Hematopoietic multipotent progenitor cell treated with erythropoietin and hydrocortisone succinate and interleukin-3 and kit ligand, for 15 days (in vitro differentiated cells): ENCODE measurements at regions not wholly inside any gene's neighbourhood (a gene's known extent, or its start where the extent isn't known, plus 50 kb on each side); places are given as distances from the start of the nearest gene placed in this dataset.
"Not testable (repeated sequence)": the region's sequence is repeated elsewhere in the genome, so short reads cannot be mapped to it uniquely, and the experiment has no call there.

Experiments
- DNase-seq: peaks from one replicate; pipeline ENCODE4 v3.0.0-alpha.2; 2015; ENCODE audit warnings: low spot score

DNA sequence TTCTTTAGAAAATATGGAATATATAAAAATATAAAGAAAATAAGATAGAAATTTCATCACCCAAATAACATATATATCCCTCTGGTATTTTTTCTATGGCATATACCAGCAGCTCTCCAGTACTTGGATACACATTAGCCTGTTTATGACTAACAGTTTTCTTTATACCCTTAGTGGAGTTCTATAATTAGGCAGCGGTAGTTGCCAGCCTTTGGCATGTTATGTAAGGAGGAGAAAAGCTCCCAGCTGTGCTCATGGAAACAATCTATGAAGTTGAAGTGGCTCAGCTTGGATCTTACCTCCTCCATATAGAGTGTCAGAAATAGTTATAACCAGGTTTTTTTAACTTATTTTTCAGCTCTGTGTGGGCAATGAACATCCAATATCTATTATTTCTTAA, 1636.8 kb downstream of the AMY1C start:
- DNase-seq = no peak

DNA sequence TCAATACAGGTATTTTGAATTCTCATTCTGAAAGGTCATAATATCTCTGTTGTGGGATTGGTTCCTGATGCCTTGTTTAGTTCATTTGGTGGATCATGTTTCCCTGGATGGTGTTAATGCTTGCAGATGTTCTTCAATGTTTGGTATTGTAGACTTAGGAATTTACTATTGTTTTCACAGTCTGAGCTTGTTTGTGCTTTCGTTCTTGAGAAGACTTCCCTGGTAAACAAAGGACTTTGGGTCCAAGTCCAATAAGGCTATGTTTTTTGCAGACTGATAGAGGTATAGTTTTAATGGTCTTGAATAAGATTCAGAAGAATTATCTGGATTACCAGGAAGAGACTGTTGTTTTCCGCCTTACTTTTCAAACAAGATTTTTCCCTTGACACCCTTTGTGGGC, 1646.3 kb downstream of the AMY1C start:
- no peak for DNase-seq

DNA sequence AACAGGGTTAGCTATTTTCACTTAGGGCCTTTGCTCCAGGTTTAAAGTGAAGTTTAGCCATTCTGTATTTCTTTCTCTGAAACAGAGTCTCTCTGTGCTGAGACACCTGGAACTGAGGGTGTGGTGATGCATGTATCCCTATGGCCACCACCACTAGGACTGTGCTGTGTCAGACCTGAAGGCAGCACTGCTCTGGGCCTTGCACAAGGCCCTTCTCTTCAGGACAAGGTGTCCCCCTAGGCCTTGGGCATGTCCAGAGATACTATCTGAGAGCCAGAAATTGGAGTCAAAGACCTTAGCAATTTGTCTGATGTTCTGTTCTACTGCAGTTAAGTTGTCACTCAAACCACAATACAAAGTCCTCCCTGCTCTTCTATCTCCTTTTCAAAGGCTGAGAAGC, 1649.2 kb downstream of the AMY1C start:
- no peak for DNase-seq

DNA sequence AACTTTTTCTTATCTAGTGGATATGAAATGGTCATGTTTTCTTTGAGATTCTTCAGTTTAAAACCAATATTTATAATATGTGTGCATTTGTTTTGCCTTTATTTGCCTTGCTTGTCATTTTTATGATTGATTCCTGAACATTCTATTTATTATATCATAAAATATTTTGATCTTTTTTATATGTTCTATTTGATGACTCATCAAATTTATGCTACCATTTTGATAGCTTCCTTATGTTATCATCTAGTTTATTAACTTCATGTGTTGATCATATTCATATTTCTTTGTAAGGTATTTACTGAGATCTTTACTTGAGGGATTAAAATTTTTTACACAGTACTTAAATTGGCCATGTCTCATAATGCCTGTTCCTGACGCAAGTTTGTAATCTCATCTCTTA, 1650.0 kb downstream of the AMY1C start:
- no peak for DNase-seq

DNA sequence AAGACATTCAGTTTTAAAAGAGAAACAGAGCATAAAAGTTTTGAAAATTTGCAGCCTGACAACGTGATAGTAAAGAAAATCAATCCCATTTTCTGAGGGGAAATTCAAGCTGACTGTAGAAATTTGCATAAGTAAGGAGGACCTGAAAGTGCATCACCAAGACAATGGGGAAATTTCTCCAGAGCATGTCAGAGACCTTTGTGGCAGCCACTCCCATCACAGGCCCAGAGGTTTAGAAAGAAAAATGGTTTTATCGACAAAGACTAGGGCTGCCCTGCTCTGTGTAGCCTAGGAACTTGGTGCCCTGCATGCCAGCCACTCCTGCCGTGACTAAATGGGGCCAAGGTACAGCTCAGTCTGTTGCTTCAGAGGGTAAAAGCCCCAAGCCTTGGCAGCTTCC, 1640.2 kb upstream of the PRMT6 start:
- no peak for DNase-seq

DNA sequence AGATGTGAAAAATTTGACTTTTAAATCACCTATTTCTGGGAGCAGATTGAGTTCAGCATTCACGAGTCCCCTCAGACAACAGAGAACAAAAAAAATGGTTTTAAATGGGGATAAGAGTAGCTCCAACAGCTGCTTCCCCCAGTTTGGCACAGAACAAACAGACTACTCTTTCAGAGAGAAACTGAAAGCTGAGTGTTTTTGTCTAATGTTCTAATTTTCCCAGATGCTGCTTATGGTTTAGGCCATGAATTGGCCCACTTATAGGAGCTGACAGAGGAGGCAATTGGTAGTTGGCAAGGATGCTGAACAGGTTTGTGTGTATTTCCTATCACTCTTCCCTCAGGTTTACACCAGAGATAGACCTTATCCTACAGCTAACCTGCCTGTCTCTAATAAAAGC, 1637.4 kb upstream of the PRMT6 start:
- DNase-seq = no peak

DNA sequence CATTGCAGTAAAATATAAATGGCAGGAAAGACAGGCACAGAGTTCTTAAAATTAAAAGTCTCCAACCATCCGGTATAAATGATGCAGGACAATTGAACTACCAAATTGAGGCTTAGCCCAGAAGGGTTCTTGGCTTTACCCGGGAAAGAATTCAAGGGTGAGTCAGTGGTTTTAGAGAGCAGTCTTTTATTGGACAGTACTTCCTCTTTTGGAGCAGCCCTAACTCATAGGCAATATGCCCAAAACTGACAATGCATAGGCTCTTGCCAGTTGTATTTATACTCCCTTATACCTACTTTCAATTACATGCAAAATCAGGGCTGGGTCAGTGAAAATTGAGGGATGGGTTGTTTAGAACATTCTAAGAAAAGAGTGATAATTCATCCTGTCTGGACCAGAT, 1628.9 kb upstream of the PRMT6 start:
- no peak for DNase-seq

DNA sequence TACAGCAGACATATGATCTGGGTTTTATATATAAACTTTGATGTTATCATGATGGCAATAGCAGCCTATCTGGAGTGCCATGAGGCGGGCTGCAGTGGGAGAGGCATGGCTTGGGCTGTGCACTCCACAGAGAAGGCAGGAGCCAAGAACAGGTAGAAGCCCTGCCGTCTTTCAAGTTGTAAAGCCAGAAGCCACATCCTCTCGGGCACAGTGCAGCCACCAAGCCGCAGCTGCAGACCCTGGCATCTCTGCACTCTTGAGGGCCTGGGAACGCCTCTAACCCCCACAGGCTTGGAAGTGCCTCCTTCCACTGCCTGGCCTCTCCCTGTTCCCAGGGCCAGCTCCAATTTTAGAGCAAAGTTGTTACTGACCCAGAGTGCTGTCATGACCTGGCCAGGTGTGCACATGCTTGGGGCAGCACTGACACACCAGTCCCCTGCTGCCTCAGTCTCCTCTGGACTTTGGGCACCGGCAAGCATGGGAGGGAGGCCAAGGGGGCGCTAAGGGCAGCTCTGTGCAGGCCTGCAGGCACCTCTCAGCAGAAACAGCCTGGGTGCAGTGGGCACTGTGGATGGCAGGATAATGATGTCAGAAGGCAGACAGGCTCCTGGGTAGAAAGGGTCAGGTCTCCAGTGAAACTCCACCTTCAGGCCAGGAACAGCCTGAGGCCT, 1619.8 kb upstream of the PRMT6 start:
- DNase-seq = no peak

DNA sequence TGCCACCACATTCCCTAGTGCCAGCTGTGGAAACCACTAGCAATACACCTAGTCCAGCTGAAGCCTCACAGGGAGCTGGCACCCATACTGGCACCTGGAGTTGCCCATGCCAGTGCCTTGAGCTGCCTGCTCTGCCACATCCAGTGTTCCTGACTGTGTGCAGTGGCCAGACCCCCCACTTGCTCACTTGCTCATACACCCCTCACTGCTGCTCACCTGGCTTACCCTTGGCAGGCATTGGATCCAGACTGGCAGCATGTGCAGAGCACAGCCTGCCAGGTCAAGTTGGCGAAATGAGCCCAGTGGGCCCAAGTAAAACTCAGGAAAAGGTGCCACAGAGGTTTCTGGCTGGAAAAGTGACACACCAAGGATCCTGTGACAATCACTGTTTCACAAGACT, 1618.6 kb upstream of the PRMT6 start:
- no peak for DNase-seq

DNA sequence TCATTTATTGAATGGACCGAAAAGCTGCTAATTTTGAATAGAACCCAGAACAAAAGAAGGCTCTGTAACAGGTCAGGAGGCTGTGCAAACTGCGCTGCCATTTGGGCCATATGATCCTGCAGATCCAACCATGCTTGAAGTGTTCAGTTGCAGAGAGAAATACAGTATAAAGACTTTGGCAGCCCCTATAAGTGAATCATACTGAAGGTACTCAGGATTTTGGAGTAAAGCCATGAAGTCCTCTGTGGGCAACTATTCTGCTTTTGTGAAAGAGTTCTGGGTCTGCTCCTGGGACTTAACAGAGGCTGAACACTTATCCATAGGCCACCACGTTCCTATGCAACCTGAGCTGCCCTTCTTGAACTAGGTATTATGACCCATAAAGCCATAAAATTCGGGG, 1613.6 kb upstream of the PRMT6 start:
- no peak for DNase-seq

DNA sequence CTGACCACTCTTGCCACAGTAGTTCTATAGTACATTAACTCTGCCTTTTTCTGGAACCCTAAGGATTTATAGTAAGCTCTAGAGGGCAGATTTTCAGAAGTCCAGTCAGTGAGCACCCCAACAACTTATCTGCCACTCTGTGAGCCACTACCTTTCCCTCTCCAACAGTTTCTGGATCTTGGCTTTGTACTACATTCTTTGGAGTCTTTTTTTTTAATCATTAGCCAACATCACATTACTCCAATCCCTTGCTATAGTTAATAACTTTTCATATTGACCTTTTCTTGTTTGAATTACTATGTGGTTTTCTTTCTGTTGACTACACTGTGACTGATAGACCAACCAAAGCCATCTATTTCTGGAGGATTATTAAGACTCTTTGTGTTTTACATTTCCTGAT, 1596.7 kb upstream of the PRMT6 start:
- no peak for DNase-seq

DNA sequence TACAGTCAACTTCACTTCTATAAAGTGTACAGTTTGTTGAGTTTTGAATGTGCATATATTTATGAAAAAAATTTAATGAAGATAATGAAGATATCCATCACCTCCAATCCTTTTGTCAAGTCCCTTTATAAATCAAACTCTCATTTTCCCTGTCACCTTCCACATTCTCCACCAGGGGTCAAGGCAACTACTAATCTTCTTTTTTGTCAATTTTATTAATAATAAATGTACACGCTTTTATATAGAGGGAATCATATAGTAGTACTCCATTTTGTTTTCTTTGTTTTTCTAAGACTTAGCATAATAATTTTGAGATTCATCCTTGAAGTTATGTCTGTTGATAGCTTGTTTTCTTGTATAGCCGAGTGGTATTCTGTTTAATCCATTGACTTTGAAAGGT, 1594.2 kb upstream of the PRMT6 start:
- DNase-seq = no peak

DNA sequence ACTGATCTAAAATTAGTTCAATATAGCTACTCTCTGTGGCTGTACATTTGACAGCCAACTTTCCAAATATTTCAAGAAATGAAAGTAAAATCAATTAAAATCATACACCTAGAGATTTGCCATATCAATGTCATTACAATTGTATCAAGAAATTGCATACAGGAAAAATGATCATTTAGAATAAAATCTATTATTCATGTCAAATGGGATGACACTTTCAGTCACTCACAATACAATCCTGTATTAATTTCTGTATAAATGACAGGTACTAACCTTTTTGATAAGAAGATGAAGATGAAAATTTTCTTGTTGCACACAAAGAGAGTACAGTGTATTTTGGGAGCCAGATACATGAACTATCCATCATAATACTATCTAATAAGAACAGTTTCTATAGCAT, 1588.9 kb upstream of the PRMT6 start:
- no peak for DNase-seq

DNA sequence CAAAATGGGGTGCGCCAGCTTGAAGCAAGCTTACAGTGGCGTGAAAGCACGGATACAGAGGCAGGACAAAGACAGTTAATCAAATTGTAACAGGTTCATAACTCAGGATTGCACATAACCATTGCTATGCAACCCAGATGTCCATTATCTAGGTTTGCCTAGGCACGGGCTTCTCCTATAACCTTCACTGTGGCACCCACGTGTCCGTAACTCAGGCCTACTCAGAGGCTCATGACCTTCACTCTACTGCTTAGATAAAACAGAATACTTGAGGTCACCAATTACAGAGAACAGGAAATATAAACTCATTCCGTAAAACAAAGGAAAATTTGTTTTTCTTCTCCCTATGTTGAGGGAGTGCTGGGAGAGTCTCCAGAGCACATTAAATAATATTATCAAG, 1585.9 kb upstream of the PRMT6 start:
- not testable (repeated sequence) for DNase-seq

DNA sequence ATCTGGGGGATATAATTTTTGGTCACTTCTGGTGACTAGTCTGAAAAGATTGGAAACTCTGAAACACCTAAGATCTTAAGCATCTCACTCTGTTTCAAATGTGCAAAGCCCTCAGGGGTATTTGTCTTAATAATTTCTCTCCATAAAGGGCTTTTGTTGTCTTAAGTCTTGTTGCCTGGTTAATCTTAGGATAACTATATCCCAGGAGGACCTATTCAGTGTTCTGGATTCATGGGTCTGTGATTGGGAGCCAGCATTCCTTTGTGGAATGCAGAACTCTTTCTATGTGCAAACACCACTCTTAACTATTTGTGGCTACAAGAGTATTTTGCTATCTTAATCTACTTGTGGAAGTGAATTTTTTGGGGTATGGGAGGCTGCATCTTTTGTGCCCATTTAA, 1573.0 kb upstream of the PRMT6 start:
- DNase-seq = no peak

DNA sequence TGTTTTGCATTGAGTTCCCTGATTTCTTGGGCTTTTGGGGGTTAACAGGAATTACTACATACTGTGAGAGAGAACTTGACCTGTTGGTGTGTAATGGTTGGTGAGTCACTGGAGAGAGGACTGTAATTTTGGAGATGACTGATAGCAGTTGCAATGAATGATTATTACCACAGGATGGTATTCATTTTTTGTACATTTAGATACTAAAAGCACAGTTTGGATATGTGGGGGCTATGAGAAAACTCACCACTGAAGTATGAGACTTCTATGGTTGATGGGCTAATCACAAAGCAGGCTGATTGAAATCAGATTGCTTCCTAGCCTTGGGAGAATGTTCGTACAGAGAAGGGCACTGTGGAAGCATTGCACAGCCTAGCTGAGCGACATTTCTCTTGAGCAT, 1571.3 kb upstream of the PRMT6 start:
- no peak for DNase-seq

DNA sequence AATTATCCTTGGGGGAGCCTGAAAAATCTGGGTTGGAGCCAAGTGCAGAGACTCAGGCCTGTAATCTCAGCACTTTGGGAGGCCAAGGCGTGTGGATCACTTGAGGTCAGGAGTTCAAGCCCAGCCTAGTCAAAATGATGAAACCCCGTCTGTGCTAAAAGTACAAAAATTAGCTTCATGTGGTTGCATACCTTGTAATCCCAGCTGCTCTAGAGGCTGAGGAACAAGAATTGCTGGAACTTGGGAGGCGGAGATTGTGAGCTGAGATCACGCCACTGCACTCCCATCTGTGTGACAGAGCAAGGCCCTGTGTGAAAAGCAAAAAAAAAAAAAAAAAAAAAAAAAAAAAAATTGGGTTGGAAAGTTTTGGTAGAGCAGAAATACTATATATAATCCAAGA, 1563.6 kb upstream of the PRMT6 start:
- no peak for DNase-seq

DNA sequence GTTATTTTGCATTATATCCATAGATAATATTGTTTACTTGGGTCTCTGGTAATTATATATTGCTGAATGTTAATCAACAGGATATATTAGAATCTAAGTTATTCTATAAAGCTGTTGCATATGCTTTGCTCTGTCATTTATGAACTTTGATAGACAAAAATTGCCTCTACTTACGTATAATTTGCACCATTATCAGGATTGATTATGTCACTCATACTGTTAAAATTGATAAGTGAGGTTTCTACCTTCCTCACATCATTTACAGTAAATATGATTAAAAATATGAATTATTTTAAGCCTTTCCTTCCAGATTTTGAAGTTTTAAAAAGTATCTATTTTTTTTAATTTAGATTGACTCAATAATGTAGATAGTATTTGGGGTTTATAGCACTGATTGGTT, 1540.4 kb upstream of the PRMT6 start:
- DNase-seq = no peak

DNA sequence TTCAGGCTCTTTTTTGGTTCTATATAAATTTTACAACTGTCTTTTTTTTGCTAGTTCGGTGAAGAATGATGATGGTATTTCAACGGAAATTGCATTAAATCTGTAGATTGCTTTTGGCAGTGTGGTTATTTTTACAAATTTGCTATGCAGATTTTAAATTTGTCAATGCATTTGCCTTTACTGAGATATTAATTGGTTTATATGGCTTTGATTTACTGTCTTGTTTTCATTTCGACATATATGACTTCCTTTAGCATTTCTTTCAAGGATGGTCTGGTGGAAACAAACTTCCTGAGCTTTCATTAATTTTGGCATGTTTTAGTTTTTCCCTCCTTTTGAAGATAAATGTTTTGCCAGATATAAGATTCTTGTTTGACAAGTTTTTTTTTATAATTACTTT, 1522.5 kb upstream of the PRMT6 start:
- DNase-seq = no peak

DNA sequence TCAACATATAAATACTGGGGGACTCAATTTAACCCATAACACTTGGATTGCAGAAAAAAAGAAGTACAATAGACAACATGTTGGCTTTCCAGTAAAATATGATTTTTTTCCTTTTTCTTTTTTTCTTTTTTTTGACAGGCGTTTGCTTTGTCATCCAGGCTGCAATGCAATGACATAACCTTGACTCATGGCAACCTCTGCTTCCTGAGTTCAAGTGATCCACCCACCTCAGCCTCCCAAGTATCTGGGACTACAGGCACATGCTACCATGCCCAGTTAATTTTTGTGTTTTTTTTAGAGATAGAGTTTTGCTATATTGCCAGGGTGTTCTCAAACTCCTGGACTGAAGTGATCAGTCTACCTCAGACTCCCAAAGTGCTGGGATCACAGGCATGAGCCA, 1512.0 kb upstream of the PRMT6 start:
- DNase-seq = no peak

DNA sequence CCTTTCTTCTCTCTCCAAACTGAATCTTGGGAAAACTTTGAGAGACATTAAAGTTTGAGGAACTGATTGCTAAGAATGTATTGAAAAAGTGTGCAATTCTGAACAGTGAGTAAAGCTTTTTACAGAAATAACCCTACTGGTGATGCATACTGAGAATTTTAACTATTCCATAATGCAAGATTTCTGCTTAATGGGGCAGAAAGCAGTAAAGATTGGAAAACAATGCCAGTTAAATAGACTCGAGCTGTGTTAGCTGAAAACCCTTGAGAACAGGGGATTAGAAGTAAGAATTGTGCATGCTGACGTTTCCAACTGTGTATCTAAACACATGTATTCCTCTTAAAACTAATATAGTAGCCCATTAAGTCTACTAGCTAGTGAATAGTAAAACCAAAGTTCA, 1500.2 kb upstream of the PRMT6 start:
- no peak for DNase-seq

DNA sequence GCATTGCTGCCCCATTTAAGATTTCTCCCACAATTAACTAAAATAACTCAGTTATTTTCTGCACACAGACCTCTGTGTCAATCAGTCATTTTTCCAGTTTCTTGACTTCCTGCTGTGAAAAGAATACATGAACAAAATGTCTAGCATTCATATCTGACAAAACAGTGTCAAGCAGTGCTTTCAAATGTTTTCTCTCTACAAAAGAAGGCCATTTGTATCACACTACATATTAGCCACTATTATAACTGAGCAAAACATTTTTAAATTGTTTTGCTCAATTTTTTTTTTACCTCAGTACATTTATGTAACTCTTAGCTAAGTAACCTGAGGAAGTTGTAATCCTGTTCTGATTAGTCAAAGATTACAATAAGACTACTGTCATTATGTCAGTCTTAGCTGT, 1498.5 kb upstream of the PRMT6 start:
- no peak for DNase-seq

DNA sequence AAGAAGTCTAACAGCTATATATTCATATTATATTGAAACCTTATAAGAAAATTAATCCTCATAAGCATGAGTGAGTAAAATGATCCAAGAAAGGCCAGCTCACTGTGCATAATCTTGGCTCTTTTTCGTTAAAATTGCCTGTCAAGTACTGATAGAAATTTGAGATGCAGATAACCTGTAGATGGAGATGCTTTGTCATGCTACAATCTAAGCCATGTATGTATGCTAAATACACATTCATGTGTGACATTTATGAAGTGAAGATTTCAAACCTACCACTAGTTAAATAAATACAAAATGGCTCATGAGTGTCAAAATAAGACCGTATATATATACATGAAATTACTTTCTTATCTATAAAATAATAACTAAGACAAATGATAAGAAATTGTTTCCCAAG, 1491.5 kb upstream of the PRMT6 start:
- no peak for DNase-seq

DNA sequence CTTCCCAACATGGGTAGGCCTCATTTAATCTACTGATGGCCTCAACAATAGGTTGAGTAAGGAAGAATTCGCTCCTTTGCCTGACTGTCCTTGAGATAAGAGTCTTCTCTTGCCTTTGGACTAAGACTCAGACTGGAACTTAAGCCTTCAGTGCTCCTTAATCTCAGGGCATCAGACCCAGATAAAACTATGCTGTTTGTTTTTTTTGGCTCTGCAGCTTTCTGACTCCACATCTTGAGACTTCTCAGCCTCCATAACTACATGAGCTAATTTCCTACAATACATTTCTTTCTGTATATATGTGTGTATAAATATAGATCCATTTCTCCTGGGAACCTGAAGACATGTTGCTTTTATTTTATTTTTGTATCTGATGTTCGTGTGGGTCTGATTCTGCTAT, 1470.7 kb upstream of the PRMT6 start:
- no peak for DNase-seq

DNA sequence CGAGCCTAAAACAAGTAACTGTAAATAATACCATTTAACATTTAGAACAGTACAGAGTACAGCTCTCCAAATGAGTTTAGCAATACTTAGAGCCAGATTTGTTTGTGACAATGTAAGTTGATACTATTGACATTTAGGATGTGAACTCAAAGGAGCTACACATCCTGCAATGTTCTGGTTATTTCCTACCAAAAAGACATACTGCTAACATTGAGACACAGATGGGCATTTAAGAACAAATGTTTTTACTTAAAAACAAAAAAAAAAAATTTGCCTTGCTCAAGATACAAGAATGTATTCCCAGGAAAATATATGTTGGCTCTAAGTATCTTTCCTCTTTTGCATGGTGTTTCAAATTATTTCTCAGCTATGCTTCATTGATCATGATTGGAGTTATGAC, 1464.8 kb upstream of the PRMT6 start:
- DNase-seq = no peak
